Osteoblast (primary cell): ENCODE measurements at regions not wholly inside any gene's neighbourhood (a gene's known extent, or its start where the extent isn't known, plus 50 kb on each side); places are given as distances from the start of the nearest gene placed in this dataset.

Experiments
- DNase-seq: peaks from one replicate; pipeline ENCODE4 v3.0.0; 2011; ENCODE audit warnings: low spot score, mixed read lengths; ENCODE audit not compliant: insufficient read length; ENCODE audit errors: missing footprints
- H2AFZ ChIP-seq: 2 replicates; pipeline ENCODE4 v1.6.0; 2011; ENCODE audit warnings: mild to moderate bottlenecking, low read length
- H3K27ac ChIP-seq: 2 replicates; pipeline ENCODE4 v1.5.1; 2011; ENCODE audit warnings: mild to moderate bottlenecking, low read depth, low read length, moderate library complexity
- H3K27me3 ChIP-seq: 2 replicates; pipeline ENCODE4 v1.6.0; 2012; ENCODE audit warnings: mild to moderate bottlenecking, control low read depth, inconsistent platforms, low read length, moderate library complexity; ENCODE audit not compliant: insufficient read depth
- H3K36me3 ChIP-seq: 2 replicates; pipeline ENCODE4 v1.5.1; 2011; ENCODE audit warnings: mild to moderate bottlenecking, low read length, control low read depth, moderate library complexity; ENCODE audit not compliant: insufficient read depth
- H3K4me1 ChIP-seq: 2 replicates; pipeline ENCODE4 v1.5.1; 2011; ENCODE audit warnings: mild to moderate bottlenecking, low read length, control low read depth, moderate library complexity; ENCODE audit not compliant: insufficient read depth
- H3K4me2 ChIP-seq: 2 replicates; pipeline ENCODE4 v1.6.0; 2011; ENCODE audit warnings: mild to moderate bottlenecking, low read length; ENCODE audit not compliant: insufficient read depth
- H3K4me3 ChIP-seq: fragments of 200-600 bp; sonication (generic); 3 replicates; pipeline ENCODE4 v1.5.1; 2012; ENCODE audit warnings: mild to moderate bottlenecking, low read length, inconsistent platforms; ENCODE audit not compliant: insufficient read depth
- H3K79me2 ChIP-seq: 2 replicates; pipeline ENCODE4 v1.6.0; 2012; ENCODE audit warnings: mild to moderate bottlenecking, low read length, control low read depth, inconsistent platforms; ENCODE audit not compliant: insufficient read depth
- H3K9me3 ChIP-seq: 2 replicates; pipeline ENCODE4 v1.5.1; 2011; ENCODE audit warnings: low read depth, low read length, control low read depth
- H4K20me1 ChIP-seq: 2 replicates; pipeline ENCODE4 v1.6.0; 2012; ENCODE audit warnings: mild to moderate bottlenecking, low read length, control low read depth; ENCODE audit not compliant: insufficient read depth
- TF ChIP-seq, protein P1 (sequence below): IDR thresholded peaks from 2 replicates; pipeline ENCODE4 v1.5.1; 2011; ENCODE audit warnings: mild to moderate bottlenecking, low read depth, low read length, moderate library complexity; ENCODE audit errors: extremely low read depth

DNA sequence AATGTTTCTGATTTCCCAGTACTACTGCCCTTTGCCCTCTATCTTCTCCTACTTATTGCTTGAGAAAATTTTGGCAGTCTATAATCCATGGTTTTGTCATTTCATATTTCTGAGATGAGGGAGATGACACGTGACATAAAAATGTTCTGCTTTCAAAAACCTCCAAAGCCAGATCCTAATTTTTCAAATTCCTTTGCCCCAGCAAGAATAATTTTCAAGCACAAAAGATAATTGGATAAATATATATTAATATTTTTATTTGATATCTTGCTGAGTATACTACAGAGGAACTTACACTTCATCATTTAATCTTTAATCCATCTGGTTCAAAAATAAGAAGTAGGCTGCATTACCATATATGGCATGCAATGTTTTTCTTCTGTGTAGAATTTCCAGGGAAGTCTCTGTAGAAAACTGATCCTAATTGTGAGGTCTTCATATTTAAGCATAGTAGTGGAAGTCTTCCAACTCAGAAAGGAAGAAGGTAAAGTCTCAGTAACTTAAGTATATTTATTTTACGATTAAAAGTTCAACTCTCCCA is 1738.8 kb downstream of the EFNA5 start:
- Histone ChIP-seq H3K27ac (peak overlapping the region; percentile 35), H2AFZ (no peak overlapping the region), H4K20me1 (no peaks in the 10 kb centered on the region), H3K9me3 (no peaks in the 10 kb centered on the region), H3K4me2 (peak overlapping the region; percentile 25), H3K36me3 (no peaks in the 10 kb centered on the region), H3K4me1 (peaks cover 9% of the 10 kb centered on the region), H3K4me3 (no peak overlapping the region), H3K79me2 (no peaks in the 10 kb centered on the region), H3K27me3 (no peaks in the 10 kb centered on the region)
- TF ChIP-seq, protein P1, sequence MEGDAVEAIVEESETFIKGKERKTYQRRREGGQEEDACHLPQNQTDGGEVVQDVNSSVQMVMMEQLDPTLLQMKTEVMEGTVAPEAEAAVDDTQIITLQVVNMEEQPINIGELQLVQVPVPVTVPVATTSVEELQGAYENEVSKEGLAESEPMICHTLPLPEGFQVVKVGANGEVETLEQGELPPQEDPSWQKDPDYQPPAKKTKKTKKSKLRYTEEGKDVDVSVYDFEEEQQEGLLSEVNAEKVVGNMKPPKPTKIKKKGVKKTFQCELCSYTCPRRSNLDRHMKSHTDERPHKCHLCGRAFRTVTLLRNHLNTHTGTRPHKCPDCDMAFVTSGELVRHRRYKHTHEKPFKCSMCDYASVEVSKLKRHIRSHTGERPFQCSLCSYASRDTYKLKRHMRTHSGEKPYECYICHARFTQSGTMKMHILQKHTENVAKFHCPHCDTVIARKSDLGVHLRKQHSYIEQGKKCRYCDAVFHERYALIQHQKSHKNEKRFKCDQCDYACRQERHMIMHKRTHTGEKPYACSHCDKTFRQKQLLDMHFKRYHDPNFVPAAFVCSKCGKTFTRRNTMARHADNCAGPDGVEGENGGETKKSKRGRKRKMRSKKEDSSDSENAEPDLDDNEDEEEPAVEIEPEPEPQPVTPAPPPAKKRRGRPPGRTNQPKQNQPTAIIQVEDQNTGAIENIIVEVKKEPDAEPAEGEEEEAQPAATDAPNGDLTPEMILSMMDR, result no peak
- DNase-seq, result no peak

DNA sequence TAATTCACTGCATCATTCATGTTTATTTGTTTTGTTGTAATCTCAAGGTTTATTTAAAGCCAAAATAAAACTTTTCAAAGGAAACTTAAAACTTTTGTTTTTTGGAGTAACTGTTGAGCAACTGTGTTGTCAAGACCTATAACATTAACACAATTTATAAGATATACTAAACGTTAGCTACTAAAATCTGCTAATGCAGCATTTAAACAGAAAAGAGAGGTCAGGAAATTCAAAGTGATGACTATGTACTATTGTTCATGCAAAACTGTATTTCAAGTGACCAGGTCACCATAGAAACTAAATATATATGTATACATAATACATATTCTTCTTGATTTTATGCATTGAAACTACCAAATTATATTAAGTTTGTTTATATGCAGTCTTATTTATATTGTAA is 1740.9 kb downstream of the EFNA5 start:
- H3K36me3 ChIP-seq, result no peaks in the 10 kb centered on the region
- no peak overlapping the region for H3K4me2 ChIP-seq
- H3K9me3 ChIP-seq, result no peaks in the 10 kb centered on the region
- peaks cover 16% of the 10 kb centered on the region for H3K4me1 ChIP-seq
- no peaks in the 10 kb centered on the region for H4K20me1 ChIP-seq
- H3K27me3 ChIP-seq, result no peaks in the 10 kb centered on the region
- TF ChIP-seq, protein P1, result no peak
- H3K79me2 ChIP-seq, result no peaks in the 10 kb centered on the region
- no peak overlapping the region for H2AFZ ChIP-seq
- no peak overlapping the region for H3K27ac ChIP-seq
- DNase-seq, result no peak
- H3K4me3 ChIP-seq, result no peak overlapping the region

DNA sequence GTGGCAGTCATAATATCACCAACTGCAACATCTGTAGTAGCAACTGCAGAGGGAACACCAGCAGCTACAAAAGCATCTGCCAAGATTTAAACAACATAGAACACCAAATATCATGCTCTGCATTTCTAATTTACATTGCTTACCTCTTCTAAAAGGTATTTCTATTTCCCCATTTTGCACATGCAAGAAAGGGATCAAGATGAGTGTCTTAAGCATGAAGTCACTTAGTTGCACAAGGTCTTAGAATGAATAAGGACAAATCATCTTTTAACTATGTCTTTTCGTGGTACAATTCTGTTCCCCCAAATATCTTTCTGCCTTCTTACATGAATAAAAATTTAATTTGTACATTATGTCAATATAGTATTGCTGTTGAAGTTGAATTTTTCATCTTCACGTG is 1746.4 kb downstream of the EFNA5 start:
- Histone ChIP-seq H3K4me3 (no peak overlapping the region), H3K9me3 (no peaks in the 10 kb centered on the region), H3K27ac (peak overlapping the region; percentile 59), H3K27me3 (no peaks in the 10 kb centered on the region), H3K79me2 (no peaks in the 10 kb centered on the region), H3K4me1 (peaks cover 15% of the 10 kb centered on the region), H2AFZ (no peak overlapping the region), H4K20me1 (no peaks in the 10 kb centered on the region), H3K36me3 (no peaks in the 10 kb centered on the region), H3K4me2 (peak overlapping the region; percentile 20)
- peak; percentile 46 for DNase-seq
- TF ChIP-seq, protein P1, result no peak

DNA sequence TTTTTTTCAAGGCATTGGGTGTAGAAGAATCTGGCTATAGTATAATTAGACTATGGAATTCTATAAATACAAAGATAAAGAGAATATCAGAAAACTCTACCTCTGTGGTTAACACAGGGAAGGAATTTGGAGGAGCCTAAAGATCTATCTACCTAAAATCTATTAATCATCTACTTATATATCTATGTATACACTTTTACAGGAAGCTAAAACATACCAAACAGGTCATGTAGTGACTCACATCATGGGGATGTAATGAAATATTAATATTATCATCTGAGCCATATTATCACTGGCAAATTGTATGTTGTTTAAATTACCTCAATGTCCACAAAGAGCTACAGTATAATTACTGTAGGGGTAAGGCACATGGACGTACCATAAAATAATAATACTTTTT is 1748.2 kb downstream of the EFNA5 start:
- H2AFZ ChIP-seq, result no peak overlapping the region
- no peaks in the 10 kb centered on the region for H3K27me3 ChIP-seq
- TF ChIP-seq, protein P1, result no peak
- DNase-seq, result no peak
- H3K4me1 ChIP-seq, result peaks cover 15% of the 10 kb centered on the region
- no peak overlapping the region for H3K27ac ChIP-seq
- no peaks in the 10 kb centered on the region for H3K9me3 ChIP-seq
- no peak overlapping the region for H3K4me3 ChIP-seq
- no peaks in the 10 kb centered on the region for H3K36me3 ChIP-seq
- no peaks in the 10 kb centered on the region for H3K79me2 ChIP-seq
- H3K4me2 ChIP-seq, result no peak overlapping the region
- no peaks in the 10 kb centered on the region for H4K20me1 ChIP-seq
